Sigmoid colon (tissue), 6 donors: ENCODE measurements at regions not wholly inside any gene's neighbourhood (a gene's known extent, or its start where the extent isn't known, plus 50 kb on each side); places are given as distances from the start of the nearest gene placed in this dataset.
A peak's percentile ranks its signal among the peaks of the same experiment; 100 is the strongest.

Experiments
- DNase-seq: peaks from one replicate; pipeline ENCODE4 v3.0.0-alpha.2; 2019
- H3K27ac ChIP-seq, 4 donors: fragments of 200-600 bp; sonication (generic); one replicate each; pipeline ENCODE4 v1.5.1; 2016 to 2019; ENCODE audit warnings: mild to moderate bottlenecking in 1 of 4
- H3K27me3 ChIP-seq, 3 donors: fragments of 200-600 bp; sonication (generic); one replicate each; pipeline ENCODE4 v1.5.1; 2019; ENCODE audit warnings: mild to moderate bottlenecking in 1 of 3
- H3K36me3 ChIP-seq, 4 donors: fragments of 200-600 bp; sonication (generic); one replicate each; pipeline ENCODE4 v1.5.1; 2016 to 2019
- H3K4me1 ChIP-seq, 4 donors: fragments of 200-600 bp; sonication (generic); one replicate each; pipeline ENCODE4 v1.5.1; 2017 to 2019
- H3K4me3 ChIP-seq, 4 donors: fragments of 200-600 bp; sonication (generic); one replicate each; pipeline ENCODE4 v1.5.1; 2017 to 2019; ENCODE audit warnings: mild to moderate bottlenecking in 2 of 4, moderate library complexity in 1 of 4
- H3K9me3 ChIP-seq, 4 donors: fragments of 200-600 bp in 3 of 4; sonication (generic) in 3 of 4; one replicate each; pipeline versions ENCODE4 v1.5.1 to v1.6.1; 2013 to 2019
- CTCF ChIP-seq, 4 experiments: fragments of 450-650 bp in 3 of 4; fragments of 200-600 bp in 1 of 4; IDR thresholded peaks; one replicate each; pipeline ENCODE4 v1.5.1; 2016 to 2019; ENCODE audit warnings: antibody characterized with exemption in 4 of 4, mild to moderate bottlenecking in 3 of 4, moderate library complexity in 2 of 4
- EP300 ChIP-seq, 4 donors: sonication (generic); formaldehyde crosslinking; IDR thresholded peaks; one replicate each; pipeline ENCODE4 v1.6.1; 2017; ENCODE audit warnings: antibody characterized with exemption in 4 of 4
- POLR2A ChIP-seq, 2 donors: fragments of 450-650 bp; IDR thresholded peaks; one replicate each; pipeline ENCODE4 v1.6.1; 2016; ENCODE audit warnings: antibody characterized with exemption in 2 of 2, mild to moderate bottlenecking in 2 of 2, moderate library complexity in 2 of 2
- POLR2AphosphoS5 ChIP-seq, 4 donors: sonication (generic); formaldehyde crosslinking; IDR thresholded peaks; one replicate each; pipeline ENCODE4 v1.6.1; 2017; ENCODE audit warnings: antibody characterized with exemption in 4 of 4
- WGBS, 2 donors: extraction: QIAGEN DNeasy Blood & Tissue Kit; methylation state at CpG; one replicate each; pipeline ENCODE4 v1.1.7; 2013; 5-methylcytosine and 5-hydroxymethylcytosine counted together
- intact Hi-C: fragments of 100-400 bp; cut with DNase I; formaldehyde crosslinking; loops from one replicate; pipeline ENCODE4 v1.15.1; 2023
- donor health status: healthy with polysubstance abuse.
- donor health status: healthy.

- WGBS, 2 donors: 92% methylated on average over 3 of the region's 3 CpGs
- H3K9me3 ChIP-seq: no peaks in the 10 kb centered on the region
- peaks cover 0 to 21% (median 12%) of the 10 kb centered on the region in 4 donors for H3K4me1 ChIP-seq
- H3K36me3 ChIP-seq: peaks cover 0 to 23% (median 0%) of the 10 kb centered on the region in 4 donors
- H3K27me3 ChIP-seq: no peaks in the 10 kb centered on the region
- no peak overlapping the region for H3K4me3 ChIP-seq
- no peak for TF ChIP-seq CTCF (IDR thresholded peaks at IDR 0.05)
- TF ChIP-seq POLR2AphosphoS5 (IDR thresholded peaks at IDR 0.05): no peak
- TF ChIP-seq EP300 (IDR thresholded peaks at IDR 0.05): no peak
- TF ChIP-seq POLR2A (IDR thresholded peaks at IDR 0.05): no peak
- H3K27ac ChIP-seq: no peak overlapping the region
- intact Hi-C loops: loop anchor here (5.0 kb wide), 1 partner anchor 38 kb away; no protein-coding TSS in a partner anchor
- no peak for DNase-seq
These were observed 155.1 kb downstream of the SIPA1L2 start for GRCh38 chr1:232474826-232475225.

- peaks cover 0 to 19% (median 0%) of the 10 kb centered on the region in 4 donors for H3K36me3 ChIP-seq
- H3K9me3 ChIP-seq: no peaks in the 10 kb centered on the region
- intact Hi-C loops: loop anchor here (5.0 kb wide), 1 partner anchor 37 kb away; no protein-coding TSS in a partner anchor
- DNase-seq: no peak
- WGBS, 2 donors: 95 to 96% methylated on average over 4 of the region's 4 CpGs
- peaks cover 0 to 21% (median 12%) of the 10 kb centered on the region in 4 donors for H3K4me1 ChIP-seq
- TF ChIP-seq EP300 (IDR thresholded peaks at IDR 0.05) (no peak), POLR2A (IDR thresholded peaks at IDR 0.05) (no peak), POLR2AphosphoS5 (IDR thresholded peaks at IDR 0.05) (no peak), CTCF (IDR thresholded peaks at IDR 0.05) (no peak)
- H3K4me3 ChIP-seq: no peak overlapping the region
- no peaks in the 10 kb centered on the region for H3K27me3 ChIP-seq
- peak overlapping the region in 2 of 4 donors; percentile 35 to 39 for H3K27ac ChIP-seq
These were observed 156.0 kb downstream of the SIPA1L2 start for GRCh38 chr1:232473900-232474299.

GRCh38 chr1:232473324-232473723 is 156.6 kb downstream of the SIPA1L2 start:
- Histone ChIP-seq H3K4me1 (peaks cover 0 to 21% (median 12%) of the 10 kb centered on the region in 4 donors), H3K4me3 (no peak overlapping the region), H3K27ac (peak overlapping the region in 3 of 4 donors; percentile 7 to 39 (median 35)), H3K36me3 (peaks cover 0 to 19% (median 0%) of the 10 kb centered on the region in 4 donors), H3K27me3 (no peaks in the 10 kb centered on the region), H3K9me3 (no peaks in the 10 kb centered on the region)
- TF ChIP-seq POLR2AphosphoS5 (IDR thresholded peaks at IDR 0.05) (no peak), POLR2A (IDR thresholded peaks at IDR 0.05) (no peak), CTCF (IDR thresholded peaks at IDR 0.05) (no peak), EP300 (IDR thresholded peaks at IDR 0.05) (no peak)
- intact Hi-C loops: loop anchor here (5.0 kb wide), 1 partner anchor 36 kb away; no protein-coding TSS in a partner anchor
- no peak for DNase-seq
- WGBS, 2 donors: 76 to 85% methylated on average over 2 of the region's 2 CpGs

GRCh38 chr1:232472485-232473041 is 157.4 kb downstream of the SIPA1L2 start:
- no peak for DNase-seq
- 64 to 70% methylated on average over 3 of the region's 3 CpGs for WGBS, 2 donors
- intact Hi-C loops: loop anchor here (5.0 kb wide), 1 partner anchor 35 kb away; no protein-coding TSS in a partner anchor
- Histone ChIP-seq H3K27ac (peak overlapping the region; percentile 7 to 39 (median 28)), H3K9me3 (no peaks in the 10 kb centered on the region), H3K4me1 (peaks cover 0 to 21% (median 12%) of the 10 kb centered on the region in 4 donors), H3K36me3 (peaks cover 0 to 19% (median 0%) of the 10 kb centered on the region in 4 donors), H3K4me3 (no peak overlapping the region), H3K27me3 (no peaks in the 10 kb centered on the region)
- TF ChIP-seq POLR2AphosphoS5 (IDR thresholded peaks at IDR 0.05): no peak
- no peak for TF ChIP-seq CTCF (IDR thresholded peaks at IDR 0.05)
- TF ChIP-seq POLR2A (IDR thresholded peaks at IDR 0.05): no peak
- no peak for TF ChIP-seq EP300 (IDR thresholded peaks at IDR 0.05)
